Brain microvascular endothelial cell (primary cell): ENCODE measurements at regions not wholly inside any gene's neighbourhood (a gene's known extent, or its start where the extent isn't known, plus 50 kb on each side); places are given as distances from the start of the nearest gene placed in this dataset.

Experiments
- DNase-seq: peaks from one replicate; pipeline ENCODE4 v3.0.0-alpha.2; 2020
- H3K27ac ChIP-seq: fragments of 250-450 bp; sonication (Bioruptor Pico); 2 replicates; pipeline ENCODE4 v1.5.1; 2020; ENCODE audit warnings: mild to moderate bottlenecking, moderate library complexity
- H3K27me3 ChIP-seq: fragments of 250-450 bp; sonication (Bioruptor Pico); replicated peaks from 2 replicates; pipeline ENCODE4 v1.5.1; 2020; ENCODE audit warnings: mild to moderate bottlenecking
- H3K36me3 ChIP-seq: fragments of 250-450 bp; sonication (Bioruptor Pico); replicated peaks from 2 replicates; pipeline ENCODE4 v1.5.1; 2020; ENCODE audit warnings: mild to moderate bottlenecking
- H3K4me3 ChIP-seq: 2 replicates; pipeline ENCODE4 v1.5.1; 2011; ENCODE audit warnings: low read depth, mild to moderate bottlenecking, control low read depth, low read length, moderate library complexity
- CTCF ChIP-seq: IDR thresholded peaks from 2 replicates; pipeline ENCODE4 v1.5.1; 2011; ENCODE audit warnings: low read depth, mild to moderate bottlenecking, moderate library complexity, low read length, control low read depth, inconsistent platforms; ENCODE audit errors: missing control alignments
- in situ Hi-C: cut with HindIII; loops from 2 replicates; pipeline ENCODE4 v1.10.0; 2017; ENCODE audit warnings: low sequenced_read_pairs, low pct_ligation_motif_present

GRCh38 chr22:44396727-44397722 lies 84.3 kb upstream of the SHISAL1 start:
- no peak overlapping the region for H3K27ac ChIP-seq
- no peaks in the 10 kb centered on the region for H3K27me3 ChIP-seq
- TF ChIP-seq CTCF = no peak
- in situ Hi-C loops = no loop called here
- H3K36me3 ChIP-seq = no peaks in the 10 kb centered on the region
- DNase-seq = no peak
- no peak overlapping the region for H3K4me3 ChIP-seq

- H3K4me3 ChIP-seq = no peak overlapping the region
- TF ChIP-seq CTCF = no peak
- H3K27ac ChIP-seq = no peak overlapping the region
- no peak for DNase-seq
- H3K27me3 ChIP-seq = no peaks in the 10 kb centered on the region
- no peaks in the 10 kb centered on the region for H3K36me3 ChIP-seq
- in situ Hi-C loops = no loop called here
These were observed 83.4 kb upstream of the SHISAL1 start for GRCh38 chr22:44396021-44396726.

GRCh38 chr22:44395118-44396005 lies 82.6 kb upstream of the SHISAL1 start:
- no peak for DNase-seq

GRCh38 chr22:44394246-44395117 lies 81.7 kb upstream of the SHISAL1 start:
- no peak overlapping the region for H3K27ac ChIP-seq
- DNase-seq = no peak
- H3K4me3 ChIP-seq = no peak overlapping the region
- no peaks in the 10 kb centered on the region for H3K27me3 ChIP-seq
- TF ChIP-seq CTCF = no peak
- in situ Hi-C loops = no loop called here
- H3K36me3 ChIP-seq = no peaks in the 10 kb centered on the region

More at GRCh38 chr22:44395118-44396005, 82.6 kb upstream of the SHISAL1 start:
- Histone ChIP-seq H3K36me3 (no peaks in the 10 kb centered on the region), H3K27ac (no peak overlapping the region), H3K27me3 (no peaks in the 10 kb centered on the region), H3K4me3 (no peak overlapping the region)
- no peak for TF ChIP-seq CTCF
- in situ Hi-C loops = no loop called here

GRCh38 chr22:44393066-44393465 lies 80.3 kb upstream of the SHISAL1 start:
- no peak for TF ChIP-seq CTCF

More at GRCh38 chr22:44393066-44393465, 80.3 kb upstream of the SHISAL1 start:
- no peak for DNase-seq
- Histone ChIP-seq H3K36me3 (no peaks in the 10 kb centered on the region), H3K27ac (no peak overlapping the region), H3K27me3 (peaks cover 4% of the 10 kb centered on the region), H3K4me3 (no peak overlapping the region)
- in situ Hi-C loops = no loop called here
